ENCODE measurements at regions not wholly inside any gene's neighbourhood (a gene's known extent, or its start where the extent isn't known, plus 50 kb on each side); places are given as distances from the start of the nearest gene placed in this dataset.

GRCh38 chr9:11158676-11159075 is 545.9 kb upstream of the PTPRD start:
- ATAC-seq: no peak
- no peak for FAIRE-seq
- Histone ChIP-seq H3K4me1 (no peaks in the 10 kb centered on the region), H3K4me2 (no peak overlapping the region), H3K9me3 (0 out of 3 replicates have a peak, but pooled peaks cover 2% of the 10 kb centered on the region), H3K27ac (no peak overlapping the region), H3K4me3 (no peak overlapping the region)
- CTCF ChIA-PET: no interaction called here
- POLR2A ChIA-PET: no interaction called here
- no peak for DNase-seq (ENCODE audit: low read depth in 1 of 2, low spot score in 1 of 2)
- TF ChIP-seq, protein P1, sequence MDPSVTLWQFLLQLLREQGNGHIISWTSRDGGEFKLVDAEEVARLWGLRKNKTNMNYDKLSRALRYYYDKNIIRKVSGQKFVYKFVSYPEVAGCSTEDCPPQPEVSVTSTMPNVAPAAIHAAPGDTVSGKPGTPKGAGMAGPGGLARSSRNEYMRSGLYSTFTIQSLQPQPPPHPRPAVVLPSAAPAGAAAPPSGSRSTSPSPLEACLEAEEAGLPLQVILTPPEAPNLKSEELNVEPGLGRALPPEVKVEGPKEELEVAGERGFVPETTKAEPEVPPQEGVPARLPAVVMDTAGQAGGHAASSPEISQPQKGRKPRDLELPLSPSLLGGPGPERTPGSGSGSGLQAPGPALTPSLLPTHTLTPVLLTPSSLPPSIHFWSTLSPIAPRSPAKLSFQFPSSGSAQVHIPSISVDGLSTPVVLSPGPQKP (IDR thresholded peaks at IDR 0.05; ENCODE audit: low read depth, low read length): no peak
- TF ChIP-seq CBX2 (IDR thresholded peaks at IDR 0.05; ENCODE audit: borderline replicate concordance, low read depth): no peak
- TF ChIP-seq, protein P2, sequence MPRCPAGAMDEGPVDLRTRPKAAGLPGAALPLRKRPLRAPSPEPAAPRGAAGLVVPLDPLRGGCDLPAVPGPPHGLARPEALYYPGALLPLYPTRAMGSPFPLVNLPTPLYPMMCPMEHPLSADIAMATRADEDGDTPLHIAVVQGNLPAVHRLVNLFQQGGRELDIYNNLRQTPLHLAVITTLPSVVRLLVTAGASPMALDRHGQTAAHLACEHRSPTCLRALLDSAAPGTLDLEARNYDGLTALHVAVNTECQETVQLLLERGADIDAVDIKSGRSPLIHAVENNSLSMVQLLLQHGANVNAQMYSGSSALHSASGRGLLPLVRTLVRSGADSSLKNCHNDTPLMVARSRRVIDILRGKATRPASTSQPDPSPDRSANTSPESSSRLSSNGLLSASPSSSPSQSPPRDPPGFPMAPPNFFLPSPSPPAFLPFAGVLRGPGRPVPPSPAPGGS (IDR thresholded peaks at IDR 0.05): no peak
- TF ChIP-seq TFCP2L1 (CRISPR knock-in tag; IDR thresholded peaks at IDR 0.05): no peak
- TF ChIP-seq CHD4 (IDR thresholded peaks at IDR 0.05; ENCODE audit: borderline replicate concordance): no peak
- no peak for TF ChIP-seq NPAS2 (CRISPR knock-in tag; IDR thresholded peaks at IDR 0.05; ENCODE audit: borderline replicate concordance)
- no peak for TF ChIP-seq ZFP36 (IDR thresholded peaks at IDR 0.05; ENCODE audit: borderline replicate concordance, partially characterized antibody)
- TF ChIP-seq JUN (IDR thresholded peaks at IDR 0.05): no peak
- TF ChIP-seq CBX8 (IDR thresholded peaks at IDR 0.05): no peak
- TF ChIP-seq FOXS1 (CRISPR knock-in tag; IDR thresholded peaks at IDR 0.05): no peak
- TF ChIP-seq POLR2AphosphoS2 (conservative IDR thresholded peaks at IDR 0.05; ENCODE audit: low read length): no peak

DNA sequence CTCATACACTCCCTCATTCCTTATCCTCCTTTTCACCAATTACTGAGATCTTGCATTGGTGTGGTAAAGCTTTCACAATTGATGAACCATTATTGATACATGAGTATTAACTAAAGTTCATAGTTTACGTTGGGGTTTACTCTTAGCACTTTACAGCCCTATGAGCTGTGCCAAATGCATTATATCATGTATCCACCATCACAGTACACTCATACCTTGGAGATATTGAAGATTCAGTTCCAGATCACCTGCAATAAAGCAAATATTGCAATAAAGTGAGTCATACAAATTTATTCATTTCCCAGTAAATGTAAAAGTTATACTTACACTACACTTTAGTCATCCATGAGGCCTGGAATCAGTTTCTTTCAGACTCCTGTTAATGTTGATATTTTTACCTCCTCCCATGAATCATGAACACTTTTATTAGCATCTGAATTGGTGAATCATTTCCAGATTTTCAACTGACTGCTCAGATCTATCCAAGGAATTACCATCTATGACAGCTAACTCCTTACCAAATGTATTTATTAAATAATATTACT is 546.6 kb upstream of the PTPRD start:
- 0% methylated on average over 1 of the region's 1 CpG for WGBS (ENCODE audit: missing lambda C conversion rate)
- no peak overlapping the region for H3K4me3 ChIP-seq
- FAIRE-seq: no peak
- H3K4me1 ChIP-seq: no peaks in the 10 kb centered on the region
- no peak for ATAC-seq
- ChIA-PET POLR2A (no interaction called here), CTCF (no interaction called here)
- no peak for TF ChIP-seq TFCP2L1 (CRISPR knock-in tag; IDR thresholded peaks at IDR 0.05)
- TF ChIP-seq, protein P3, sequence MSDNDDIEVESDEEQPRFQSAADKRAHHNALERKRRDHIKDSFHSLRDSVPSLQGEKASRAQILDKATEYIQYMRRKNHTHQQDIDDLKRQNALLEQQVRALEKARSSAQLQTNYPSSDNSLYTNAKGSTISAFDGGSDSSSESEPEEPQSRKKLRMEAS (IDR thresholded peaks at IDR 0.05): no peak
- TF ChIP-seq, protein P4, sequence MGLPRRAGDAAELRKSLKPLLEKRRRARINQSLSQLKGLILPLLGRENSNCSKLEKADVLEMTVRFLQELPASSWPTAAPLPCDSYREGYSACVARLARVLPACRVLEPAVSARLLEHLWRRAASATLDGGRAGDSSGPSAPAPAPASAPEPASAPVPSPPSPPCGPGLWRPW (IDR thresholded peaks at IDR 0.05): no peak
- TF ChIP-seq BHLHE40 (IDR thresholded peaks at IDR 0.05; ENCODE audit: low read depth, low read length): no peak
- TF ChIP-seq, protein P5, sequence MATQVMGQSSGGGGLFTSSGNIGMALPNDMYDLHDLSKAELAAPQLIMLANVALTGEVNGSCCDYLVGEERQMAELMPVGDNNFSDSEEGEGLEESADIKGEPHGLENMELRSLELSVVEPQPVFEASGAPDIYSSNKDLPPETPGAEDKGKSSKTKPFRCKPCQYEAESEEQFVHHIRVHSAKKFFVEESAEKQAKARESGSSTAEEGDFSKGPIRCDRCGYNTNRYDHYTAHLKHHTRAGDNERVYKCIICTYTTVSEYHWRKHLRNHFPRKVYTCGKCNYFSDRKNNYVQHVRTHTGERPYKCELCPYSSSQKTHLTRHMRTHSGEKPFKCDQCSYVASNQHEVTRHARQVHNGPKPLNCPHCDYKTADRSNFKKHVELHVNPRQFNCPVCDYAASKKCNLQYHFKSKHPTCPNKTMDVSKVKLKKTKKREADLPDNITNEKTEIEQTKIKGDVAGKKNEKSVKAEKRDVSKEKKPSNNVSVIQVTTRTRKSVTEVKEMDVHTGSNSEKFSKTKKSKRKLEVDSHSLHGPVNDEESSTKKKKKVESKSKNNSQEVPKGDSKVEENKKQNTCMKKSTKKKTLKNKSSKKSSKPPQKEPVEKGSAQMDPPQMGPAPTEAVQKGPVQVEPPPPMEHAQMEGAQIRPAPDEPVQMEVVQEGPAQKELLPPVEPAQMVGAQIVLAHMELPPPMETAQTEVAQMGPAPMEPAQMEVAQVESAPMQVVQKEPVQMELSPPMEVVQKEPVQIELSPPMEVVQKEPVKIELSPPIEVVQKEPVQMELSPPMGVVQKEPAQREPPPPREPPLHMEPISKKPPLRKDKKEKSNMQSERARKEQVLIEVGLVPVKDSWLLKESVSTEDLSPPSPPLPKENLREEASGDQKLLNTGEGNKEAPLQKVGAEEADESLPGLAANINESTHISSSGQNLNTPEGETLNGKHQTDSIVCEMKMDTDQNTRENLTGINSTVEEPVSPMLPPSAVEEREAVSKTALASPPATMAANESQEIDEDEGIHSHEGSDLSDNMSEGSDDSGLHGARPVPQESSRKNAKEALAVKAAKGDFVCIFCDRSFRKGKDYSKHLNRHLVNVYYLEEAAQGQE (IDR thresholded peaks at IDR 0.05): no peak
- TF ChIP-seq FOSB (CRISPR knock-in tag; IDR thresholded peaks at IDR 0.05): no peak
- TF ChIP-seq HEYL (CRISPR knock-in tag; IDR thresholded peaks at IDR 0.05): no peak
- no peak for DNase-seq (ENCODE audit: low read depth in 1 of 2, low spot score in 1 of 2)
- no peak overlapping the region for H3K27ac ChIP-seq
- 0 out of 3 replicates have a peak, but pooled peaks cover 2% of the 10 kb centered on the region for H3K9me3 ChIP-seq
- H3K4me2 ChIP-seq: no peak overlapping the region

DNA sequence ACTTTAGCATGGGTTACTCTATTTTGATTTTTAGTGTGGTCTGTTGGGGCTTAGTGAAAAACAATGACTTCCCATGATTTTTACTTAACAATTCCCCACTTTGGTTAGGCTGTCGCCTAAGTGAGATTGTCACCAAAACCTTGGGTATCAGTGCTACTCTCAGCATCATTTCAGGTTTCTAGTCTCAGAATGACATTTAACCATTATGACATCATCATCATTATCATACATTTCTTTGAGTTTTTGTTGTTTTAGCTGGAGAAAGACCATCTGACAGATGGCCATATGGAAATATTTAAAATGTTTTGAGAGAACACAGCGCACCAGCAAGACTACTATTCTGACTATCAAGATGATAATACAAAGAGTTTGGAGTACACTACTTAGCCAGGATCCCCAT is 551.0 kb upstream of the PTPRD start:
- Histone ChIP-seq H3K4me2 (no peak overlapping the region), H3K9me3 (no peaks in the 10 kb centered on the region), H3K4me1 (no peaks in the 10 kb centered on the region), H3K4me3 (no peak overlapping the region), H3K27ac (no peak overlapping the region)
- 5% methylated on average over 2 of the region's 2 CpGs for WGBS (ENCODE audit: missing lambda C conversion rate)
- DNase-seq (ENCODE audit: low read depth in 1 of 2, low spot score in 1 of 2) (no peak), FAIRE-seq (no peak), ATAC-seq (no peak)
- CTCF ChIA-PET: no interaction called here
- no peak for TF ChIP-seq RCOR1 (IDR thresholded peaks at IDR 0.05; ENCODE audit: low read depth, low read length)
- TF ChIP-seq HOXA7 (CRISPR knock-in tag; IDR thresholded peaks at IDR 0.05): no peak
- no peak for TF ChIP-seq KDM5A (IDR thresholded peaks at IDR 0.05)
- TF ChIP-seq RFX5 (IDR thresholded peaks at IDR 0.05): no peak
- TF ChIP-seq RAD21 (conservative IDR thresholded peaks at IDR 0.05 in 1 of 2, IDR thresholded peaks at IDR 0.05 in 1 of 2): no peak
- TF ChIP-seq, protein P2 (IDR thresholded peaks at IDR 0.05): no peak
- no peak for TF ChIP-seq ZFP36 (IDR thresholded peaks at IDR 0.05; ENCODE audit: borderline replicate concordance, partially characterized antibody)
- no peak for TF ChIP-seq MYC (IDR thresholded peaks at IDR 0.05; ENCODE audit: borderline replicate concordance, low read length)
- POLR2A ChIA-PET: no interaction called here

Measured in A549 (cell line).